H1 (cell line): ENCODE measurements at regions not wholly inside any gene's neighbourhood (a gene's known extent, or its start where the extent isn't known, plus 50 kb on each side); places are given as distances from the start of the nearest gene placed in this dataset.
A peak's percentile ranks its signal among the peaks of the same experiment; 100 is the strongest.

Source experiments
- CTCF ChIA-PET: fragments of 300-600 bp; sonication (Branson Sonifier 250); formaldehyde crosslinking; loops from one replicate; lab custom pipeline; 2021; ENCODE audit not compliant: partially characterized antibody; lab: Charles Lee
- POLR2A ChIA-PET: fragments of 300-600 bp; sonication (Branson Sonifier 250); formaldehyde crosslinking; loops from one replicate; lab custom pipeline; 2021; ENCODE audit warnings: inconsistent platforms; ENCODE audit not compliant: partially characterized antibody; lab: Charles Lee
- DNase-seq, 2 experiments: peaks; one replicate each; pipeline versions ENCODE4 v3.0.0 to v3.0.0-alpha.2; 2010 to 2022; ENCODE audit warnings: low spot score in 2 of 2, low read depth in 1 of 2, mixed read lengths in 1 of 2
- FAIRE-seq: peaks from 2 replicates; lab custom pipeline; 2011; peaks lifted over from hg19 to GRCh38; lab: Jason Lieb, UNC
- H2AFZ ChIP-seq: 2 replicates; pipeline ENCODE4 v1.8.1; 2012; ENCODE audit warnings: low read length, inconsistent platforms
- H2AK5ac ChIP-seq: 2 replicates; pipeline ENCODE4 v1.6.1; 2013; ENCODE audit warnings: low read depth, low read length
- H2BK120ac ChIP-seq: replicated peaks from 2 replicates; pipeline ENCODE3; 2013; ENCODE audit warnings: low read depth, low read length, inconsistent platforms
- H2BK12ac ChIP-seq: 2 replicates; pipeline ENCODE4 v1.6.1; 2013; ENCODE audit warnings: low read depth, low read length
- H2BK15ac ChIP-seq: 2 replicates; pipeline ENCODE4 v1.6.1; 2013; ENCODE audit warnings: low read length
- H2BK20ac ChIP-seq: 2 replicates; pipeline ENCODE4 v1.6.1; 2013; ENCODE audit warnings: low read length
- H2BK5ac ChIP-seq: 2 replicates; pipeline ENCODE4 v1.6.1; 2013; ENCODE audit warnings: low read depth, low read length
- H3K14ac ChIP-seq: 2 replicates; pipeline ENCODE4 v1.6.1; 2013; ENCODE audit warnings: inconsistent platforms; ENCODE audit not compliant: insufficient read length
- H3K18ac ChIP-seq: 2 replicates; pipeline ENCODE4 v1.6.1; 2013; ENCODE audit warnings: low read length; ENCODE audit errors: extremely low read depth
- H3K23ac ChIP-seq: 2 replicates; pipeline ENCODE4 v1.6.1; 2013; ENCODE audit warnings: inconsistent platforms; ENCODE audit not compliant: insufficient read length
- H3K23me2 ChIP-seq: 2 replicates; pipeline ENCODE4 v1.6.1; 2013; ENCODE audit warnings: low read depth, low read length
- H3K27ac ChIP-seq: 2 replicates; pipeline ENCODE4 v1.6.1; 2011; ENCODE audit warnings: low read depth, low read length, inconsistent platforms
- H3K27me3 ChIP-seq, 4 experiments: replicated peaks in 1 of 4; 1 replicate in 1 of 4; 2 replicates in 3 of 4; pipeline versions ENCODE4 v1.6.1 to v1.8.1; 2011 to 2013; ENCODE audit warnings: low read length in 3 of 4, mild to moderate bottlenecking in 3 of 4, inconsistent platforms in 2 of 4, mixed read lengths in 2 of 4, moderate library complexity in 1 of 4; ENCODE audit not compliant: control insufficient read depth in 3 of 4, insufficient read depth in 3 of 4; ENCODE audit errors: extremely low read depth in 1 of 4
- H3K36me3 ChIP-seq, 4 experiments: 2 replicates each; pipeline versions ENCODE4 v1.6.1 to v1.8.1; 2011 to 2013; ENCODE audit warnings: mild to moderate bottlenecking in 4 of 4, low read length in 3 of 4, moderate library complexity in 2 of 4, control low read depth in 1 of 4, inconsistent platforms in 1 of 4; ENCODE audit not compliant: insufficient read depth in 4 of 4, control insufficient read depth in 2 of 4
- H3K4ac ChIP-seq: replicated peaks from 2 replicates; pipeline ENCODE3; 2013; ENCODE audit warnings: low read length, low read depth, mixed read lengths, inconsistent platforms; ENCODE audit not compliant: insufficient read length
- H3K4me1 ChIP-seq, 4 experiments: replicated peaks in 1 of 4; 1 replicate in 1 of 4; 2 replicates in 3 of 4; pipeline versions ENCODE4 v1.6.1 to v1.8.1; 2011 to 2013; ENCODE audit warnings: low read length in 3 of 4, inconsistent platforms in 2 of 4, mixed read lengths in 1 of 4; ENCODE audit not compliant: insufficient read depth in 4 of 4, control insufficient read depth in 3 of 4
- H3K4me2 ChIP-seq, 2 experiments: 2 replicates each; pipeline versions ENCODE4 v1.6.1 to v1.8.1; 2011 to 2013; ENCODE audit warnings: low read depth in 2 of 2, low read length in 2 of 2, control low read depth in 1 of 2, inconsistent platforms in 1 of 2, mild to moderate bottlenecking in 1 of 2; ENCODE audit not compliant: insufficient read depth in 1 of 2
- H3K4me3 ChIP-seq, 4 experiments: fragments of 200-600, 300-600 bp in 1 of 4; sonication (generic), shearing (Covaris generic), sonication (Bioruptor Twin) in 1 of 4; 2 replicates each; pipeline versions ENCODE4 v1.5.1 to v1.8.1; 2011 to 2016; ENCODE audit warnings: low read length in 4 of 4, low read depth in 3 of 4, control low read depth in 2 of 4, inconsistent platforms in 2 of 4, mild to moderate bottlenecking in 2 of 4, mixed read lengths in 1 of 4, moderate library complexity in 1 of 4; ENCODE audit not compliant: insufficient read depth in 2 of 4; ENCODE audit errors: extremely low read depth in 1 of 4
- H3K56ac ChIP-seq: replicated peaks from 2 replicates; pipeline ENCODE3; 2013; ENCODE audit warnings: low read depth, mild to moderate bottlenecking, mixed read lengths, low read length, inconsistent platforms; ENCODE audit not compliant: insufficient read length
- H3K79me1 ChIP-seq: 2 replicates; pipeline ENCODE4 v1.6.1; 2013; ENCODE audit warnings: low read depth, low read length, control low read depth
- H3K79me2 ChIP-seq, 2 experiments: 2 replicates each; pipeline versions ENCODE4 v1.6.1 to v1.8.1; 2012 to 2013; ENCODE audit warnings: low read length in 2 of 2, mild to moderate bottlenecking in 2 of 2, inconsistent platforms in 1 of 2; ENCODE audit not compliant: insufficient read depth in 2 of 2, control insufficient read depth in 1 of 2
- H3K9ac ChIP-seq, 4 experiments: replicated peaks in 1 of 4; 1 replicate in 1 of 4; 2 replicates in 3 of 4; pipeline versions ENCODE4 v1.6.1 to v1.8.1; 2011 to 2013; ENCODE audit warnings: low read depth in 3 of 4, low read length in 3 of 4, control low read depth in 2 of 4, mild to moderate bottlenecking in 2 of 4, moderate library complexity in 2 of 4, inconsistent platforms in 1 of 4; ENCODE audit errors: extremely low read depth in 1 of 4
- H3K9me3 ChIP-seq, 2 experiments: 2 replicates each; pipeline versions ENCODE4 v1.6.1 to v1.8.1; 2012 to 2013; ENCODE audit warnings: mild to moderate bottlenecking in 2 of 2, moderate library complexity in 2 of 2, control low read depth in 1 of 2, inconsistent platforms in 1 of 2, low read depth in 1 of 2, low read length in 1 of 2, mixed read lengths in 1 of 2; ENCODE audit not compliant: insufficient read depth in 2 of 2
- H4K20me1 ChIP-seq, 2 experiments: replicated peaks in 1 of 2; 2 replicates each; pipeline versions ENCODE3 to v1.8.1; 2011 to 2013; ENCODE audit warnings: inconsistent platforms in 2 of 2, low read length in 2 of 2, mild to moderate bottlenecking in 1 of 2; ENCODE audit not compliant: insufficient read depth in 2 of 2, control insufficient read depth in 1 of 2
- H4K5ac ChIP-seq: 2 replicates; pipeline ENCODE4 v1.6.1; 2013; ENCODE audit warnings: low read length, low read depth, mixed read lengths, inconsistent platforms; ENCODE audit not compliant: insufficient read length
- H4K8ac ChIP-seq: 2 replicates; pipeline ENCODE4 v1.8.0; 2013; ENCODE audit warnings: mild to moderate bottlenecking, moderate library complexity, low read length, inconsistent platforms; ENCODE audit not compliant: insufficient read depth; ENCODE audit errors: extremely low read depth
- H4K91ac ChIP-seq: replicated peaks from 2 replicates; pipeline ENCODE3; 2013; ENCODE audit warnings: low read length, mixed read lengths, inconsistent platforms; ENCODE audit not compliant: insufficient read length
- BCL11A ChIP-seq, 2 experiments: IDR thresholded peaks; one replicate each; pipeline ENCODE4 v1.6.1; 2011; ENCODE audit warnings: low read depth in 2 of 2, low read length in 2 of 2, mild to moderate bottlenecking in 2 of 2
- CBX8 ChIP-seq: fragments of 300-800, 300-1000 bp; sonication (generic); IDR thresholded peaks from 2 replicates; pipeline ENCODE4 v1.7.1; 2016; ENCODE audit warnings: low read depth, low read length, borderline replicate concordance
- FOSL1 ChIP-seq: IDR thresholded peaks from 2 replicates; pipeline ENCODE4 v1.6.1; 2011; ENCODE audit warnings: mild to moderate bottlenecking, low read depth, low read length, moderate library complexity; ENCODE audit not compliant: insufficient read depth
- JUND ChIP-seq: IDR thresholded peaks from 2 replicates; pipeline ENCODE4 v1.6.1; 2011; ENCODE audit warnings: mild to moderate bottlenecking, improper control_type of control experiment, low read length
- KDM5A ChIP-seq: fragments of 200-600 bp; IDR thresholded peaks from 2 replicates; pipeline ENCODE4 v1.7.1; 2012; ENCODE audit warnings: mild to moderate bottlenecking, low read length, inconsistent platforms, mixed read lengths
- POLR2A ChIP-seq, 2 experiments: IDR thresholded peaks; 1 replicate in 1 of 2; 2 replicates in 1 of 2; pipeline ENCODE4 v1.6.1; 2011; ENCODE audit warnings: low read depth in 2 of 2, low read length in 2 of 2, mild to moderate bottlenecking in 2 of 2; ENCODE audit errors: control extremely low read depth in 1 of 2
- POU5F1 ChIP-seq: IDR thresholded peaks from 2 replicates; pipeline ENCODE4 v1.6.1; 2011; ENCODE audit warnings: low read depth, mild to moderate bottlenecking, low read length, moderate library complexity
- SAP30 ChIP-seq: fragments of 300-600 bp; sonication (generic); IDR thresholded peaks from 2 replicates; pipeline ENCODE4 v1.7.1; 2012; ENCODE audit warnings: low read length, moderate library complexity, mild to moderate bottlenecking, inconsistent platforms; ENCODE audit not compliant: insufficient read depth, insufficient replicate concordance
- WGBS, 2 experiments: shearing (Covaris generic) in 1 of 2; methylation state at CpG; one replicate each; pipeline versions ENCODE4 v1.1.6 to v1.1.7; 2013 to 2015; ENCODE audit warnings: low lambda C conversion rate in 2 of 2, mixed read lengths in 2 of 2, inconsistent platforms in 1 of 2, low coverage in 1 of 2, missing lambda C conversion rate in 1 of 2; ENCODE audit not compliant: insufficient replicate concordance in 2 of 2, insufficient coverage in 1 of 2, insufficient read length in 1 of 2; ENCODE audit errors: extremely low coverage in 1 of 2, missing lambda C conversion rate in 1 of 2; 5-methylcytosine and 5-hydroxymethylcytosine counted together

DNA sequence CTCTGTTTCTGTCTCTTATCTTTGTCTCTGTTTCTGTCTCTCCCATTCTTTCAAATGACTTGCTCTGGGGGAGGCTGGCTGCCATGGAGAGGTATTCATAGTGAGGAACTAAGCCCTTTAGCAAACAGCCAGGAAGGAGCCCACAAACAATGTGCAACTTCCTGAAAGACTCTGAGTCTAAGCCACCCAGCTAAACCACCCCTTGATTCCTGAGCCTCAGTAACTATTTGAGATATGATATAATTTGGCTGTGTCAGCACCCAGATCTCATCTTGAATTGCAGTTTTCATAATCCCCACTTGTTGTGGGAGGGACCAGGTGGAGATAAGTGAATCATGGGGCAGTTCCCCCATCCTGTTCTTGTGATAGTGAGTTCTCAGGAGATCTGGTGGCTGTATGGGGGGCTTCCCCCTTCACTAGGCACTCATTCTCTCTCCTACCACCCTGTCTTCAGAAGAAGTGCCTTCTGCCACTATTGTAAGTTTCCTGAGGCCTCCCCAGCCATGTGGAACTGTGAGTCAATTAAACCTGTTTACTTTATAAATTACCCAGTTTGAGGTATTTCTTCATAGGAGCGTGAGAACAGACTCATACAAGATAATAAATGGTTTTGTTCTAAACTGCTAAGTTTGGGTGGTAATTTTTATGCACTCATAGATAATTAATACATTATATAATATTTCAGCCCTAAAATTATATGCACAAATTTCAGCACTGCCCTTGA lies 121.2 kb upstream of the FOXP2 start:
- no peak for DNase-seq
- no peak overlapping the region for H4K91ac ChIP-seq
- no peaks in the 10 kb centered on the region for H3K9me3 ChIP-seq
- peak overlapping the region; percentile 25; the same call in 1 of the 2 replicates for H2AFZ ChIP-seq
- H3K4me3 ChIP-seq: no peak overlapping the region
- TF ChIP-seq KDM5A: no peak
- no peak for TF ChIP-seq POU5F1
- no peak for TF ChIP-seq JUND
- no peak for TF ChIP-seq CBX8
- no peak for TF ChIP-seq POLR2A (IDR thresholded peaks at IDR 0.05; ENCODE audit: control extremely low read depth in 1 of 2, low read depth in 2 of 2, low read length in 2 of 2)
- no peak for TF ChIP-seq BCL11A (IDR thresholded peaks at IDR 0.05; ENCODE audit: low read depth in 2 of 2, low read length in 2 of 2)
- no peak for TF ChIP-seq FOSL1
- TF ChIP-seq SAP30: no peak
- H3K4ac ChIP-seq: no peak overlapping the region
- no peaks in the 10 kb centered on the region for H3K79me1 ChIP-seq
- no peak overlapping the region for H3K56ac ChIP-seq
- no peak overlapping the region for H4K8ac ChIP-seq
- H2BK12ac ChIP-seq: no peak overlapping the region
- no peak overlapping the region for H3K27ac ChIP-seq
- ChIA-PET POLR2A (no interaction called here), CTCF (no interaction called here)
- H3K23me2 ChIP-seq: no peaks in the 10 kb centered on the region
- H4K5ac ChIP-seq: no peak overlapping the region
- H3K27me3 ChIP-seq: no peaks in the 10 kb centered on the region
- H2BK120ac ChIP-seq: no peak overlapping the region
- H2BK15ac ChIP-seq: no peak overlapping the region
- no peak overlapping the region for H3K14ac ChIP-seq
- H2AK5ac ChIP-seq: no peak overlapping the region
- no peak for FAIRE-seq
- H3K18ac ChIP-seq: no peak overlapping the region
- no peak overlapping the region for H3K4me2 ChIP-seq
- no peak overlapping the region for H3K9ac ChIP-seq
- no peak overlapping the region for H3K23ac ChIP-seq
- no peaks in the 10 kb centered on the region for H3K4me1 ChIP-seq
- WGBS, 2 experiments: 100% methylated on average over 1 of the region's 1 CpG; no CpG with 5 or more reads in 1 of the 2 experiments
- no peaks in the 10 kb centered on the region for H3K36me3 ChIP-seq
- no peaks in the 10 kb centered on the region for H3K79me2 ChIP-seq
- H4K20me1 ChIP-seq: no peaks in the 10 kb centered on the region
- H2BK5ac ChIP-seq: no peak overlapping the region
- no peak overlapping the region for H2BK20ac ChIP-seq
